Thyroid gland (tissue), 4 donors: ENCODE measurements at regions not wholly inside any gene's neighbourhood (a gene's known extent, or its start where the extent isn't known, plus 50 kb on each side); places are given as distances from the start of the nearest gene placed in this dataset.

Source experiments
- POLR2A ChIP-seq, 2 donors: fragments of 450-650 bp; IDR thresholded peaks; one replicate each; pipeline ENCODE4 v1.6.1; 2017; ENCODE audit warnings: antibody characterized with exemption in 2 of 2, mild to moderate bottlenecking in 2 of 2, moderate library complexity in 1 of 2
- TF ChIP-seq, protein P1 (sequence below), 6 experiments: fragments of 200-600 bp in 3 of 6; fragments of 450-650 bp in 3 of 6; sonication (generic) in 3 of 6; IDR thresholded peaks; one replicate each; pipeline ENCODE4 v1.5.1; 2016 to 2019; ENCODE audit warnings: antibody characterized with exemption in 6 of 6, mild to moderate bottlenecking in 2 of 6, inconsistent platforms in 1 of 6, moderate library complexity in 1 of 6

GRCh38 chr6:140403020-140403419 is 1028.6 kb upstream of the CITED2 start:
- TF ChIP-seq, protein P1, sequence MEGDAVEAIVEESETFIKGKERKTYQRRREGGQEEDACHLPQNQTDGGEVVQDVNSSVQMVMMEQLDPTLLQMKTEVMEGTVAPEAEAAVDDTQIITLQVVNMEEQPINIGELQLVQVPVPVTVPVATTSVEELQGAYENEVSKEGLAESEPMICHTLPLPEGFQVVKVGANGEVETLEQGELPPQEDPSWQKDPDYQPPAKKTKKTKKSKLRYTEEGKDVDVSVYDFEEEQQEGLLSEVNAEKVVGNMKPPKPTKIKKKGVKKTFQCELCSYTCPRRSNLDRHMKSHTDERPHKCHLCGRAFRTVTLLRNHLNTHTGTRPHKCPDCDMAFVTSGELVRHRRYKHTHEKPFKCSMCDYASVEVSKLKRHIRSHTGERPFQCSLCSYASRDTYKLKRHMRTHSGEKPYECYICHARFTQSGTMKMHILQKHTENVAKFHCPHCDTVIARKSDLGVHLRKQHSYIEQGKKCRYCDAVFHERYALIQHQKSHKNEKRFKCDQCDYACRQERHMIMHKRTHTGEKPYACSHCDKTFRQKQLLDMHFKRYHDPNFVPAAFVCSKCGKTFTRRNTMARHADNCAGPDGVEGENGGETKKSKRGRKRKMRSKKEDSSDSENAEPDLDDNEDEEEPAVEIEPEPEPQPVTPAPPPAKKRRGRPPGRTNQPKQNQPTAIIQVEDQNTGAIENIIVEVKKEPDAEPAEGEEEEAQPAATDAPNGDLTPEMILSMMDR (IDR thresholded peaks at IDR 0.05), result no peak
- no peak for TF ChIP-seq POLR2A (IDR thresholded peaks at IDR 0.05)
